OCI-LY7 (cell line): ENCODE measurements at regions not wholly inside any gene's neighbourhood (a gene's known extent, or its start where the extent isn't known, plus 50 kb on each side); places are given as distances from the start of the nearest gene placed in this dataset.

Experiments used
- BruUV-seq: library from RNA; stranded (reverse); fragments of 400-500 nt; replicated peaks from 2 replicates; lab custom pipeline; 2021; lab: Mats Ljungman, UMichigan
- CTCF ChIA-PET: fragments of 300-600 bp; sonication (Branson Sonifier 250); formaldehyde crosslinking; loops from one replicate; lab custom pipeline; 2022; ENCODE audit warnings: antibody characterized with exemption; ENCODE audit not compliant: unreplicated experiment; lab: Charles Lee
- POLR2A ChIA-PET: fragments of 300-600 bp; sonication (Branson Sonifier 250); formaldehyde crosslinking; loops from one replicate; lab custom pipeline; 2022; ENCODE audit warnings: antibody characterized with exemption; lab: Charles Lee
- DNase-seq: peaks from one replicate; pipeline ENCODE4 v3.0.0-alpha.2; 2015; ENCODE audit warnings: low spot score
- H2AFZ ChIP-seq: fragments of 200-600 bp; sonication (generic), shearing (Covaris generic); 2 replicates; pipeline ENCODE4 v1.6.1; 2014; ENCODE audit warnings: mild to moderate bottlenecking, antibody characterized with exemption, low read length, moderate library complexity
- H3K27ac ChIP-seq: fragments of 200-600 bp; sonication (generic); 2 replicates; pipeline ENCODE4 v1.5.1; 2014; ENCODE audit warnings: mixed run types, low read depth, mild to moderate bottlenecking, moderate library complexity, low read length, inconsistent platforms; ENCODE audit not compliant: poor library complexity, severe bottlenecking
- H3K36me3 ChIP-seq: fragments of 200-600 bp; sonication (generic); 2 replicates; pipeline ENCODE4 v1.6.1; 2014; ENCODE audit warnings: mild to moderate bottlenecking, antibody characterized with exemption, low read length, moderate library complexity, mixed read lengths; ENCODE audit not compliant: insufficient read depth
- H3K4me1 ChIP-seq: fragments of 200-600 bp; sonication (generic); 2 replicates; pipeline ENCODE4 v1.5.1; 2014; ENCODE audit warnings: mild to moderate bottlenecking, low read length; ENCODE audit not compliant: insufficient read depth, poor library complexity, severe bottlenecking
- H3K4me2 ChIP-seq: fragments of 200-600 bp; sonication (generic); 2 replicates; pipeline ENCODE4 v1.6.1; 2014; ENCODE audit warnings: mild to moderate bottlenecking, low read length
- H3K4me3 ChIP-seq: fragments of 200-600 bp; sonication (generic); 2 replicates; pipeline ENCODE4 v1.5.1; 2014; ENCODE audit warnings: mild to moderate bottlenecking, low read depth, low read length; ENCODE audit not compliant: poor library complexity, severe bottlenecking
- H3K79me2 ChIP-seq: fragments of 200-600 bp; sonication (generic); 2 replicates; pipeline ENCODE4 v1.6.1; 2016; ENCODE audit warnings: low read depth, mild to moderate bottlenecking, low read length, moderate library complexity, mixed read lengths; ENCODE audit not compliant: insufficient read depth
- H3K9me2 ChIP-seq: fragments of 200-600 bp; sonication (generic); 2 replicates; pipeline ENCODE4 v1.6.1; 2016; ENCODE audit warnings: mild to moderate bottlenecking, low read length, mixed read lengths; ENCODE audit not compliant: insufficient read depth
- H3K9me3 ChIP-seq: fragments of 200-600 bp; sonication (generic); 2 replicates; pipeline ENCODE4 v1.6.1; 2014; ENCODE audit warnings: mild to moderate bottlenecking, mixed run types, low read length, mixed read lengths
- H4K20me1 ChIP-seq: fragments of 200-600 bp; sonication (generic); 2 replicates; pipeline ENCODE4 v1.6.1; 2014; ENCODE audit warnings: mild to moderate bottlenecking, antibody characterized with exemption, low read length, moderate library complexity, mixed read lengths; ENCODE audit not compliant: insufficient read depth
- CTCF ChIP-seq: fragments of 200-600 bp; sonication (generic); conservative IDR thresholded peaks from 2 replicates; pipeline ENCODE4 v1.5.1; 2014; ENCODE audit warnings: mild to moderate bottlenecking, antibody characterized with exemption, low read length, moderate library complexity, mixed read lengths
- EZH2phosphoT487 ChIP-seq: fragments of 200-600 bp; sonication (generic); IDR thresholded peaks from 2 replicates; pipeline ENCODE4 v1.6.1; 2018; ENCODE audit warnings: low read depth, borderline replicate concordance, mild to moderate bottlenecking, mixed run types, antibody characterized with exemption, low read length, moderate library complexity, mixed read lengths
- intact Hi-C: fragments of 100-400 bp; cut with micrococcal nuclease; formaldehyde crosslinking; loops from one replicate; pipeline ENCODE4 v1.10.0; 2022; ENCODE audit not compliant: unreplicated experiment

- ChIA-PET POLR2A (no interaction called here), CTCF (no interaction called here)
- H3K79me2 ChIP-seq = no peaks in the 10 kb centered on the region
- no peaks in the 10 kb centered on the region for H3K9me2 ChIP-seq
- no peaks in the 10 kb centered on the region for H3K4me1 ChIP-seq
- H3K36me3 ChIP-seq = no peaks in the 10 kb centered on the region
- DNase-seq = no peak
- H2AFZ ChIP-seq = no peak overlapping the region
- H3K4me2 ChIP-seq = no peak overlapping the region
- H3K27ac ChIP-seq = no peak overlapping the region
- TF ChIP-seq CTCF = no peak
- TF ChIP-seq EZH2phosphoT487 = no peak
- no peak overlapping the region for H3K4me3 ChIP-seq
- H4K20me1 ChIP-seq = no peaks in the 10 kb centered on the region
- intact Hi-C loops = no loop called here
- H3K9me3 ChIP-seq = no peaks in the 10 kb centered on the region
- BruUV-seq = no TSS peak
Observed at GRCh38 chr1:30506291-30507015, 216.9 kb downstream of the MATN1 start.

GRCh38 chr1:30505853-30506252, 217.5 kb downstream of the MATN1 start:
- no peaks in the 10 kb centered on the region for H3K9me3 ChIP-seq
- H3K4me1 ChIP-seq = no peaks in the 10 kb centered on the region
- no peaks in the 10 kb centered on the region for H4K20me1 ChIP-seq
- no peaks in the 10 kb centered on the region for H3K9me2 ChIP-seq
- no peak for TF ChIP-seq EZH2phosphoT487
- TF ChIP-seq CTCF = no peak
- H3K36me3 ChIP-seq = no peaks in the 10 kb centered on the region
- POLR2A ChIA-PET = no interaction called here
- no peak overlapping the region for H3K27ac ChIP-seq
- no peaks in the 10 kb centered on the region for H3K79me2 ChIP-seq
- no peak overlapping the region for H2AFZ ChIP-seq
- BruUV-seq = no TSS peak
- no peak overlapping the region for H3K4me2 ChIP-seq
- H3K4me3 ChIP-seq = no peak overlapping the region
- no peak for DNase-seq
- intact Hi-C loops = no loop called here
- CTCF ChIA-PET = no interaction called here

- Histone ChIP-seq H3K9me2 (no peaks in the 10 kb centered on the region), H3K9me3 (no peaks in the 10 kb centered on the region), H3K4me1 (no peaks in the 10 kb centered on the region), H3K27ac (no peak overlapping the region), H3K79me2 (no peaks in the 10 kb centered on the region), H3K4me2 (no peak overlapping the region), H4K20me1 (no peaks in the 10 kb centered on the region), H3K4me3 (no peak overlapping the region), H3K36me3 (no peaks in the 10 kb centered on the region), H2AFZ (no peak overlapping the region)
- intact Hi-C loops = no loop called here
- ChIA-PET POLR2A (interaction anchor here (0.6 kb wide), 1 partner anchor 12 kb away, joined by 3 read pairs; no protein-coding TSS in a partner anchor), CTCF (no interaction called here)
- DNase-seq = no peak
- no peak for TF ChIP-seq CTCF
- no peak for TF ChIP-seq EZH2phosphoT487
- BruUV-seq = no TSS peak
Observed at GRCh38 chr1:30492451-30492850, 230.9 kb downstream of the MATN1 start.
